K562 (cell line): ENCODE measurements at regions not wholly inside any gene's neighbourhood (a gene's known extent, or its start where the extent isn't known, plus 50 kb on each side); places are given as distances from the start of the nearest gene placed in this dataset.

ENCODE experiments used
- ATAC-seq: fragments of 200-7000 bp; cut with Tn5 transposase; 3 replicates; pipeline ENCODE4 v1.9.1; 2020; ENCODE audit warnings: moderate library complexity
- BruUV-seq: library from RNA; stranded (reverse); fragments of 400-500 nt; replicated peaks from 2 replicates; lab custom pipeline; 2021; lab: Mats Ljungman, UMichigan
- CTCF ChIA-PET: fragments of 300-600 bp; formaldehyde crosslinking; extraction: SDS; loops from one replicate; lab custom pipeline; 2021; ENCODE audit warnings: low intra/inter-chr PET ratio; lab: Yijun Ruan, JAX
- POLR2A ChIA-PET: fragments of 300-600, 350-650 bp; sonication (Branson Sonifier 250); formaldehyde crosslinking; extraction: SDS; loops from one replicate; lab custom pipeline; 2021; ENCODE audit warnings: antibody characterized with exemption, inconsistent platforms; lab: Yijun Ruan, JAX
- DNase-seq, 4 experiments: peaks; one replicate each; pipeline versions ENCODE4 v3.0.0 to v3.0.0-alpha.2; 2011 to 2018; ENCODE audit warnings: low spot score in 3 of 4, mixed read lengths in 3 of 4; ENCODE audit errors: extremely low read depth in 1 of 4
- FAIRE-seq: peaks from 2 replicates; lab custom pipeline; 2011; peaks lifted over from hg19 to GRCh38; lab: Jason Lieb, UNC
- H2AFZ ChIP-seq: 2 replicates; pipeline ENCODE4 v1.6.0; 2011; ENCODE audit warnings: low read depth, low read length, control low read depth, inconsistent platforms
- H3K27ac ChIP-seq: fragments of 200-600 bp; 3 replicates; pipeline ENCODE4 v1.8.0; 2011; ENCODE audit warnings: low read depth, mild to moderate bottlenecking, control low read depth, inconsistent platforms, low read length, moderate library complexity, mixed read lengths; ENCODE audit errors: extremely low read depth
- H3K27me3 ChIP-seq, 2 experiments: fragments of 300-600 bp in 1 of 2; 2 replicates in 1 of 2; 3 replicates in 1 of 2; pipeline versions ENCODE4 v1.6.0 to v1.8.0; 2011; ENCODE audit warnings: inconsistent platforms in 2 of 2, low read length in 2 of 2, mild to moderate bottlenecking in 1 of 2, mixed read lengths in 1 of 2, moderate library complexity in 1 of 2; ENCODE audit not compliant: control insufficient read depth in 2 of 2, insufficient read depth in 2 of 2
- H3K36me3 ChIP-seq: fragments of 300-600 bp; 3 replicates; pipeline ENCODE4 v1.8.0; 2011; ENCODE audit warnings: mild to moderate bottlenecking, low read length, inconsistent platforms; ENCODE audit not compliant: control insufficient read depth, insufficient read depth
- H3K4me1 ChIP-seq, 2 experiments: fragments of 200-600 bp in 1 of 2; replicated peaks in 1 of 2; 2 replicates in 1 of 2; 3 replicates in 1 of 2; pipeline versions ENCODE4 v1.5.1 to v1.8.0; 2011; ENCODE audit warnings: inconsistent platforms in 2 of 2, low read length in 2 of 2, mild to moderate bottlenecking in 1 of 2, mixed read lengths in 1 of 2, moderate library complexity in 1 of 2; ENCODE audit not compliant: control insufficient read depth in 2 of 2, insufficient read depth in 2 of 2
- H3K4me2 ChIP-seq: 2 replicates; pipeline ENCODE4 v1.6.1; 2011; ENCODE audit warnings: low read length, control low read depth, inconsistent platforms, mixed read lengths; ENCODE audit not compliant: insufficient read depth
- H3K4me3 ChIP-seq: fragments of 200-600 bp; sonication (generic), shearing (Covaris generic); 2 replicates; pipeline ENCODE4 v1.5.1; 2016; ENCODE audit warnings: control low read depth, inconsistent platforms
- H3K79me2 ChIP-seq: fragments of 200-600 bp; 3 replicates; pipeline ENCODE4 v1.8.0; 2011; ENCODE audit warnings: low read length, inconsistent platforms; ENCODE audit not compliant: control insufficient read depth, insufficient read depth
- H3K9ac ChIP-seq, 2 experiments: 2 replicates each; pipeline versions ENCODE4 v1.6.0 to v1.6.1; 2011; ENCODE audit warnings: low read depth in 2 of 2, low read length in 2 of 2, control low read depth in 1 of 2, inconsistent platforms in 1 of 2, mild to moderate bottlenecking in 1 of 2, mixed read lengths in 1 of 2; ENCODE audit not compliant: insufficient read depth in 1 of 2
- H3K9me1 ChIP-seq: one replicate; pipeline ENCODE4 v1.6.0; 2011; ENCODE audit warnings: inconsistent platforms, mild to moderate bottlenecking, low read length, moderate library complexity; ENCODE audit not compliant: control insufficient read depth, insufficient read depth
- H3K9me3 ChIP-seq: replicated peaks from 2 replicates; pipeline ENCODE4 v1.5.1; 2011; ENCODE audit warnings: low read depth, low read length, inconsistent platforms; ENCODE audit not compliant: control insufficient read depth, insufficient read depth
- H4K20me1 ChIP-seq: replicated peaks from 2 replicates; pipeline ENCODE4 v1.6.1; 2011; ENCODE audit warnings: low read length, inconsistent platforms, mixed read lengths; ENCODE audit not compliant: control insufficient read depth, insufficient read depth
- CCAR2 ChIP-seq: fragments of 200-400 bp; formaldehyde crosslinking; IDR thresholded peaks from 2 replicates; pipeline ENCODE4 v1.6.1; 2017; ENCODE audit warnings: mild to moderate bottlenecking, low read depth, low read length
- PRDM10 ChIP-seq: fragments of 450-650 bp; IDR thresholded peaks from 2 replicates; pipeline ENCODE4 v1.6.1; 2018; ENCODE audit not compliant: partially characterized antibody
- PYGO2 ChIP-seq: fragments of 450-650 bp; IDR thresholded peaks from 2 replicates; pipeline ENCODE4 v1.6.1; 2016; ENCODE audit warnings: mild to moderate bottlenecking, missing genetic modification characterization, moderate library complexity, missing compliant biosample characterization
- ZBTB49 ChIP-seq: sonication (generic); formaldehyde crosslinking; IDR thresholded peaks from 2 replicates; pipeline ENCODE4 v1.8.0; 2022; ENCODE audit warnings: missing genetic modification reagents, mild to moderate bottlenecking, borderline replicate concordance
- ZNF408 ChIP-seq: fragments of 250-450 bp; sonication (Bioruptor Pico); IDR thresholded peaks from 2 replicates; pipeline ENCODE4 v1.4.0; 2020; ENCODE audit warnings: low read depth, mild to moderate bottlenecking, moderate library complexity
- WGBS: fragments of 100-300 bp; shearing (Covaris generic); methylation state at CpG from one replicate; pipeline ENCODE4 v1.1.6; 2016; ENCODE audit warnings: low coverage, mixed read lengths; ENCODE audit not compliant: insufficient coverage; ENCODE audit errors: missing lambda C conversion rate; 5-methylcytosine and 5-hydroxymethylcytosine counted together
- in situ Hi-C: fragments of 300-500 bp; cut with MboI; formaldehyde crosslinking; loops from 4 replicates; pipeline ENCODE4 v1.15.0; 2018; ENCODE audit warnings: inconsistent platforms, mixed read lengths
- intact Hi-C: fragments of 100-400 bp; cut with micrococcal nuclease; formaldehyde crosslinking; loops from 2 replicates; pipeline ENCODE4 v1.14.2; 2022

GRCh38 chr12:91316161-91316906, 133.7 kb upstream of the DCN start:
- H4K20me1 ChIP-seq, result no peaks in the 10 kb centered on the region
- H3K27me3 ChIP-seq, result no peaks in the 10 kb centered on the region
- DNase-seq, result no peak
- H3K4me1 ChIP-seq, result no peaks in the 10 kb centered on the region
- no peak overlapping the region for H2AFZ ChIP-seq
- ChIA-PET POLR2A (no interaction called here), CTCF (no interaction called here)
- BruUV-seq, result no TSS peak
- no peak for FAIRE-seq
- in situ Hi-C loops, result no loop called here
- H3K4me3 ChIP-seq, result no peak overlapping the region
- H3K9me3 ChIP-seq, result no peaks in the 10 kb centered on the region
- no peak overlapping the region for H3K9ac ChIP-seq
- H3K27ac ChIP-seq, result no peak overlapping the region
- H3K4me2 ChIP-seq, result no peak overlapping the region
- WGBS, result 100% methylated on average over 1 of the region's 1 CpG
- TF ChIP-seq PRDM10, result no peak
- TF ChIP-seq PYGO2, result no peak
- no peak for TF ChIP-seq ZBTB49 (CRISPR knock-in tag)
- no peak for TF ChIP-seq CCAR2
- TF ChIP-seq ZNF408 (CRISPR knock-in tag), result no peak
- TF ChIP-seq, all 486 proteins: peak for 0
- no peaks in the 10 kb centered on the region for H3K36me3 ChIP-seq
- H3K9me1 ChIP-seq, result no peaks in the 10 kb centered on the region
- H3K79me2 ChIP-seq, result no peaks in the 10 kb centered on the region
- intact Hi-C loops, result no loop called here
- no peak for ATAC-seq
